Liver (tissue), 2 donors: ENCODE measurements at regions not wholly inside any gene's neighbourhood (a gene's known extent, or its start where the extent isn't known, plus 50 kb on each side); places are given as distances from the start of the nearest gene placed in this dataset.

Experiments used
- YY1 ChIP-seq: IDR thresholded peaks from 2 replicates; pipeline ENCODE4 v1.6.1; 2016; ENCODE audit warnings: antibody characterized with exemption, mild to moderate bottlenecking
- TF ChIP-seq, protein P1 (sequence below): fragments of 150-350 bp; IDR thresholded peaks from 2 replicates; pipeline ENCODE4 v1.5.1; 2017; ENCODE audit warnings: improper control_type of control experiment, low read depth, low read length; ENCODE audit not compliant: missing input control
- donor health status: healthy.

DNA sequence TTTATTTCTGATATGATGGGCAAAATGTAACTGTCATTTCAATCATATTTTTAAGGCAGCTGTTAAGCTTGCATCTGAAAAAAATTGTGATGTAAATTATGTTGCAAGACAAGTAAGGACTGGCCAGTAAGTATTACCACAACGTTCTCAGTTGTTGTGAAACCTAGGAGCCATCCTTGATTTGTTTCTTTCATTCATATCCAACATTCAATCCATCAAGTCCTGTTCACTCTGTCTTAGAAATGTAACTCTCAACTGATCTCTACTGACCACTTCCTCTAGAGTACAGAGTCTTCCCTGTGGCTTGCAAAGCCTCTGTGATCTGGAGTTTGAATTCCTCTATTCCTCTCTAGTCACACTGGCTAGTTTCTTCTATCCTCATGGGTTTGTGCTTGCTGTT, 161.4 kb upstream of the MAD2L1 start:
- TF ChIP-seq, protein P1, sequence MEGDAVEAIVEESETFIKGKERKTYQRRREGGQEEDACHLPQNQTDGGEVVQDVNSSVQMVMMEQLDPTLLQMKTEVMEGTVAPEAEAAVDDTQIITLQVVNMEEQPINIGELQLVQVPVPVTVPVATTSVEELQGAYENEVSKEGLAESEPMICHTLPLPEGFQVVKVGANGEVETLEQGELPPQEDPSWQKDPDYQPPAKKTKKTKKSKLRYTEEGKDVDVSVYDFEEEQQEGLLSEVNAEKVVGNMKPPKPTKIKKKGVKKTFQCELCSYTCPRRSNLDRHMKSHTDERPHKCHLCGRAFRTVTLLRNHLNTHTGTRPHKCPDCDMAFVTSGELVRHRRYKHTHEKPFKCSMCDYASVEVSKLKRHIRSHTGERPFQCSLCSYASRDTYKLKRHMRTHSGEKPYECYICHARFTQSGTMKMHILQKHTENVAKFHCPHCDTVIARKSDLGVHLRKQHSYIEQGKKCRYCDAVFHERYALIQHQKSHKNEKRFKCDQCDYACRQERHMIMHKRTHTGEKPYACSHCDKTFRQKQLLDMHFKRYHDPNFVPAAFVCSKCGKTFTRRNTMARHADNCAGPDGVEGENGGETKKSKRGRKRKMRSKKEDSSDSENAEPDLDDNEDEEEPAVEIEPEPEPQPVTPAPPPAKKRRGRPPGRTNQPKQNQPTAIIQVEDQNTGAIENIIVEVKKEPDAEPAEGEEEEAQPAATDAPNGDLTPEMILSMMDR: no peak
- no peak for TF ChIP-seq YY1
